HEK293T (cell line): ENCODE measurements at regions not wholly inside any gene's neighbourhood (a gene's known extent, or its start where the extent isn't known, plus 50 kb on each side); places are given as distances from the start of the nearest gene placed in this dataset.

Source experiments
- BHLHE40 ChIP-seq: fragments of 450-650 bp; IDR thresholded peaks from 2 replicates; pipeline ENCODE4 v1.6.1; 2016; ENCODE audit warnings: mild to moderate bottlenecking, moderate library complexity, borderline replicate concordance
- ELF4 ChIP-seq: fragments of 450-650 bp; IDR thresholded peaks from 2 replicates; pipeline ENCODE4 v1.6.1; 2017; ENCODE audit warnings: antibody characterized with exemption
- FOXA1 ChIP-seq: fragments of 450-650 bp; IDR thresholded peaks from 2 replicates; pipeline ENCODE4 v1.6.1; 2016; ENCODE audit warnings: mild to moderate bottlenecking
- FOXK2 ChIP-seq: fragments of 450-650 bp; IDR thresholded peaks from 2 replicates; pipeline ENCODE4 v1.6.1; 2016; ENCODE audit warnings: mild to moderate bottlenecking
- FOXM1 ChIP-seq: fragments of 450-650 bp; IDR thresholded peaks from 2 replicates; pipeline ENCODE4 v1.6.1; 2017; ENCODE audit warnings: mild to moderate bottlenecking, borderline replicate concordance
- HDGF ChIP-seq: fragments of 450-650 bp; IDR thresholded peaks from 2 replicates; pipeline ENCODE4 v1.6.1; 2017; ENCODE audit warnings: antibody characterized with exemption, borderline replicate concordance
- L3MBTL2 ChIP-seq: fragments of 450-650 bp; conservative IDR thresholded peaks from 2 replicates; pipeline ENCODE4 v1.6.1; 2016; ENCODE audit warnings: mild to moderate bottlenecking
- PKNOX1 ChIP-seq: fragments of 450-650 bp; IDR thresholded peaks from 2 replicates; pipeline ENCODE4 v1.6.1; 2016
- SP1 ChIP-seq: fragments of 450-650 bp; IDR thresholded peaks from 2 replicates; pipeline ENCODE4 v1.6.1; 2017
- SUZ12 ChIP-seq: fragments of 450-650 bp; IDR thresholded peaks from 2 replicates; pipeline ENCODE4 v1.6.1; 2016; ENCODE audit warnings: mild to moderate bottlenecking
- TARDBP ChIP-seq: fragments of 450-650 bp; IDR thresholded peaks from 2 replicates; pipeline ENCODE4 v1.6.1; 2016

GRCh38 chr19:30083701-30084156 lies 141.7 kb downstream of the URI1 start:
- TF ChIP-seq PKNOX1 (no peak), L3MBTL2 (no peak; the same call in 1 of the 2 replicates), TARDBP (no peak), BHLHE40 (no peak), SUZ12 (no peak), FOXM1 (no peak), FOXK2 (no peak), HDGF (no peak), SP1 (no peak), FOXA1 (no peak), ELF4 (no peak)
